ENCODE measurements at regions not wholly inside any gene's neighbourhood (a gene's known extent, or its start where the extent isn't known, plus 50 kb on each side); places are given as distances from the start of the nearest gene placed in this dataset.

DNA sequence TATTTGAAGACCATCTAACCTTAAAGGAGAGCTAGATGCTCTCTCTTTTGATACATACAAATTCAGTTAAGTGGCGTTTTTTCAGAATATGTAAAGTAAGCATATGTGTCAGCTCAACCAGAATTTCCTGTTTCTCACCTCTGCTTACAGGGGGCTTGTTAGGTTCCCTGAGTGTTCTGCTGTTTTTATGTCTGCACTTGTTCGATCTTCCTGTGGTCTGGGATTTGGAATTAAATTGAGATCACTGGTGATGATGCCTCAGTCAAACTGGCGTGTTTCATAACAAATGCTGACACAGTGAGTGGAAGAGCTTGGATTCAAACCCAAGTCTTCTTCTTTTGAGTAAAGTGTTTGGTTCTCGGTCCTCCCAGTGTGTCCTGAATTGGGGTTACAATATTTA is 348.3 kb upstream of the AKR1E2 start:
- TF ChIP-seq POLR2A (IDR thresholded peaks at IDR 0.05) (no peak), EP300 (IDR thresholded peaks at IDR 0.05) (no peak)
- TF ChIP-seq, protein P1, sequence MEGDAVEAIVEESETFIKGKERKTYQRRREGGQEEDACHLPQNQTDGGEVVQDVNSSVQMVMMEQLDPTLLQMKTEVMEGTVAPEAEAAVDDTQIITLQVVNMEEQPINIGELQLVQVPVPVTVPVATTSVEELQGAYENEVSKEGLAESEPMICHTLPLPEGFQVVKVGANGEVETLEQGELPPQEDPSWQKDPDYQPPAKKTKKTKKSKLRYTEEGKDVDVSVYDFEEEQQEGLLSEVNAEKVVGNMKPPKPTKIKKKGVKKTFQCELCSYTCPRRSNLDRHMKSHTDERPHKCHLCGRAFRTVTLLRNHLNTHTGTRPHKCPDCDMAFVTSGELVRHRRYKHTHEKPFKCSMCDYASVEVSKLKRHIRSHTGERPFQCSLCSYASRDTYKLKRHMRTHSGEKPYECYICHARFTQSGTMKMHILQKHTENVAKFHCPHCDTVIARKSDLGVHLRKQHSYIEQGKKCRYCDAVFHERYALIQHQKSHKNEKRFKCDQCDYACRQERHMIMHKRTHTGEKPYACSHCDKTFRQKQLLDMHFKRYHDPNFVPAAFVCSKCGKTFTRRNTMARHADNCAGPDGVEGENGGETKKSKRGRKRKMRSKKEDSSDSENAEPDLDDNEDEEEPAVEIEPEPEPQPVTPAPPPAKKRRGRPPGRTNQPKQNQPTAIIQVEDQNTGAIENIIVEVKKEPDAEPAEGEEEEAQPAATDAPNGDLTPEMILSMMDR (IDR thresholded peaks at IDR 0.05): no peak
